WTC11 (cell line): ENCODE measurements at regions not wholly inside any gene's neighbourhood (a gene's known extent, or its start where the extent isn't known, plus 50 kb on each side); places are given as distances from the start of the nearest gene placed in this dataset.

ENCODE experiments used
- AFF4 ChIP-seq: sonication (generic); formaldehyde crosslinking; IDR thresholded peaks from 2 replicates; pipeline ENCODE4 v1.8.1; 2023; ENCODE audit warnings: mild to moderate bottlenecking, missing genetic modification reagents, borderline replicate concordance
- CTCF ChIP-seq: fragments of 200-600 bp; IDR thresholded peaks from 2 replicates; pipeline ENCODE4 v1.8.0; 2022; ENCODE audit warnings: antibody characterized with exemption
- E2F5 ChIP-seq: sonication (generic); formaldehyde crosslinking; IDR thresholded peaks from 2 replicates; pipeline ENCODE4 v1.8.1; 2022; ENCODE audit warnings: mild to moderate bottlenecking, moderate library complexity, missing genetic modification reagents
- ELF4 ChIP-seq: sonication (generic); formaldehyde crosslinking; IDR thresholded peaks from 2 replicates; pipeline ENCODE4 v1.8.1; 2022; ENCODE audit warnings: low read depth, mild to moderate bottlenecking, moderate library complexity, missing genetic modification reagents
- GABPB1 ChIP-seq: sonication (generic); formaldehyde crosslinking; IDR thresholded peaks from 2 replicates; pipeline ENCODE4 v1.8.1; 2023; ENCODE audit warnings: mild to moderate bottlenecking, missing genetic modification reagents
- MXD4 ChIP-seq: fragments of 250-450 bp; sonication (Bioruptor Pico); IDR thresholded peaks from 2 replicates; pipeline ENCODE4 v1.8.0; 2021; ENCODE audit warnings: mild to moderate bottlenecking, moderate library complexity, borderline replicate concordance
- NR2C2 ChIP-seq: sonication (generic); formaldehyde crosslinking; IDR thresholded peaks from 2 replicates; pipeline ENCODE4 v1.8.0; 2022; ENCODE audit warnings: mild to moderate bottlenecking, missing genetic modification reagents
- SMAD3 ChIP-seq: sonication (generic); formaldehyde crosslinking; IDR thresholded peaks from 2 replicates; pipeline ENCODE4 v1.8.0; 2022; ENCODE audit warnings: missing genetic modification reagents, mild to moderate bottlenecking, borderline replicate concordance
- TCF7 ChIP-seq: sonication (generic); formaldehyde crosslinking; IDR thresholded peaks from 2 replicates; pipeline ENCODE4 v1.8.0; 2022; ENCODE audit warnings: mild to moderate bottlenecking, low read depth, missing genetic modification reagents, moderate library complexity
- TP53 ChIP-seq: sonication (generic); formaldehyde crosslinking; IDR thresholded peaks from 2 replicates; pipeline ENCODE4 v1.8.1; 2023; ENCODE audit warnings: mild to moderate bottlenecking, missing genetic modification reagents
- ZNF232 ChIP-seq: sonication (generic); formaldehyde crosslinking; IDR thresholded peaks from 2 replicates; pipeline ENCODE4 v1.8.0; 2022; ENCODE audit warnings: mild to moderate bottlenecking, missing genetic modification reagents
- TF ChIP-seq, protein P1 (sequence below): sonication (generic); formaldehyde crosslinking; IDR thresholded peaks from 2 replicates; pipeline ENCODE4 v1.8.0; 2022; ENCODE audit warnings: mild to moderate bottlenecking, missing genetic modification reagents
- TF ChIP-seq, protein P2 (sequence below): sonication (generic); formaldehyde crosslinking; IDR thresholded peaks from 2 replicates; pipeline ENCODE4 v1.8.1; 2022; ENCODE audit warnings: low read depth, mild to moderate bottlenecking, moderate library complexity, missing genetic modification reagents, borderline replicate concordance

- TF ChIP-seq CTCF (no peak), TP53 (CRISPR knock-in tag) (no peak), GABPB1 (CRISPR knock-in tag) (no peak), SMAD3 (CRISPR knock-in tag) (no peak), AFF4 (CRISPR knock-in tag) (no peak), ZNF232 (no peak), NR2C2 (CRISPR knock-in tag) (no peak), TCF7 (CRISPR knock-in tag) (no peak), E2F5 (CRISPR knock-in tag) (no peak), ELF4 (CRISPR knock-in tag) (no peak), MXD4 (CRISPR knock-in tag) (no peak)
- TF ChIP-seq, protein P1, sequence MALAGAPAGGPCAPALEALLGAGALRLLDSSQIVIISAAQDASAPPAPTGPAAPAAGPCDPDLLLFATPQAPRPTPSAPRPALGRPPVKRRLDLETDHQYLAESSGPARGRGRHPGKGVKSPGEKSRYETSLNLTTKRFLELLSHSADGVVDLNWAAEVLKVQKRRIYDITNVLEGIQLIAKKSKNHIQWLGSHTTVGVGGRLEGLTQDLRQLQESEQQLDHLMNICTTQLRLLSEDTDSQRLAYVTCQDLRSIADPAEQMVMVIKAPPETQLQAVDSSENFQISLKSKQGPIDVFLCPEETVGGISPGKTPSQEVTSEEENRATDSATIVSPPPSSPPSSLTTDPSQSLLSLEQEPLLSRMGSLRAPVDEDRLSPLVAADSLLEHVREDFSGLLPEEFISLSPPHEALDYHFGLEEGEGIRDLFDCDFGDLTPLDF (CRISPR knock-in tag): no peak
- TF ChIP-seq, protein P2, sequence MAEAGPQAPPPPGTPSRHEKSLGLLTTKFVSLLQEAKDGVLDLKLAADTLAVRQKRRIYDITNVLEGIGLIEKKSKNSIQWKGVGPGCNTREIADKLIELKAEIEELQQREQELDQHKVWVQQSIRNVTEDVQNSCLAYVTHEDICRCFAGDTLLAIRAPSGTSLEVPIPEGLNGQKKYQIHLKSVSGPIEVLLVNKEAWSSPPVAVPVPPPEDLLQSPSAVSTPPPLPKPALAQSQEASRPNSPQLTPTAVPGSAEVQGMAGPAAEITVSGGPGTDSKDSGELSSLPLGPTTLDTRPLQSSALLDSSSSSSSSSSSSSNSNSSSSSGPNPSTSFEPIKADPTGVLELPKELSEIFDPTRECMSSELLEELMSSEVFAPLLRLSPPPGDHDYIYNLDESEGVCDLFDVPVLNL (CRISPR knock-in tag): no peak
Observed at GRCh38 chr9:136602193-136602885, 56.5 kb upstream of the NOTCH1 start.
